GM12891 (cell line): ENCODE measurements at regions not wholly inside any gene's neighbourhood (a gene's known extent, or its start where the extent isn't known, plus 50 kb on each side); places are given as distances from the start of the nearest gene placed in this dataset.

Experiments used
- POLR2A ChIP-seq: IDR thresholded peaks from 2 replicates; pipeline ENCODE4 v1.6.1; 2011; ENCODE audit warnings: low read depth, low read length, control low read depth
- POLR2AphosphoS5 ChIP-seq: IDR thresholded peaks from 2 replicates; pipeline ENCODE4 v1.6.1; 2011; ENCODE audit warnings: low read depth, low read length, control low read depth
- TAF1 ChIP-seq: IDR thresholded peaks from 2 replicates; pipeline ENCODE4 v1.6.1; 2011; ENCODE audit warnings: low read depth, low read length, control low read depth

DNA sequence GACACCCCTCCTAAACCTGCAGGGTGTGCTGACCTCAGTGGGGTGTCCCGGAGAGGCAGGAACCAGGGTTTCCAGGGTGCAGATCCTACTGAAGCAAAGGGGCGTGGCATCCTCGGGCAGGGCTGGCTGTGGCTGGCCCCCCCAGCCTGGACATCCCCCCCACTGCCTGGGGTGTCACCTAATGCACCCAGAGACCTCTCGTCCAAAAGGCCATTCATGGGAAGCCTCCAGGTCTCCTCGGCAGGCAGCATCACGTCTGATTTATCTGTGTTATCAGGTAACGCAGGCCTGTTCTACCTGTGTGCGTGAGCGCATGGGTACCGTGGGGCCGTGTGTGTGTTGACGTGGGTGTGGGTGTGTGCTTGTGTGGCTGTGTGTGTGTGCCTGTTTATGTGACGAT lies 210.0 kb downstream of the SHOX start:
- TF ChIP-seq TAF1 = no peak
- no peak for TF ChIP-seq POLR2A
- TF ChIP-seq POLR2AphosphoS5 = no peak
